ENCODE measurements at regions not wholly inside any gene's neighbourhood (a gene's known extent, or its start where the extent isn't known, plus 50 kb on each side); places are given as distances from the start of the nearest gene placed in this dataset.
A peak's percentile ranks its signal among the peaks of the same experiment; 100 is the strongest.
"Not testable (repeated sequence)": the region's sequence is repeated elsewhere in the genome, so short reads cannot be mapped to it uniquely, and the experiment has no call there.

DNA sequence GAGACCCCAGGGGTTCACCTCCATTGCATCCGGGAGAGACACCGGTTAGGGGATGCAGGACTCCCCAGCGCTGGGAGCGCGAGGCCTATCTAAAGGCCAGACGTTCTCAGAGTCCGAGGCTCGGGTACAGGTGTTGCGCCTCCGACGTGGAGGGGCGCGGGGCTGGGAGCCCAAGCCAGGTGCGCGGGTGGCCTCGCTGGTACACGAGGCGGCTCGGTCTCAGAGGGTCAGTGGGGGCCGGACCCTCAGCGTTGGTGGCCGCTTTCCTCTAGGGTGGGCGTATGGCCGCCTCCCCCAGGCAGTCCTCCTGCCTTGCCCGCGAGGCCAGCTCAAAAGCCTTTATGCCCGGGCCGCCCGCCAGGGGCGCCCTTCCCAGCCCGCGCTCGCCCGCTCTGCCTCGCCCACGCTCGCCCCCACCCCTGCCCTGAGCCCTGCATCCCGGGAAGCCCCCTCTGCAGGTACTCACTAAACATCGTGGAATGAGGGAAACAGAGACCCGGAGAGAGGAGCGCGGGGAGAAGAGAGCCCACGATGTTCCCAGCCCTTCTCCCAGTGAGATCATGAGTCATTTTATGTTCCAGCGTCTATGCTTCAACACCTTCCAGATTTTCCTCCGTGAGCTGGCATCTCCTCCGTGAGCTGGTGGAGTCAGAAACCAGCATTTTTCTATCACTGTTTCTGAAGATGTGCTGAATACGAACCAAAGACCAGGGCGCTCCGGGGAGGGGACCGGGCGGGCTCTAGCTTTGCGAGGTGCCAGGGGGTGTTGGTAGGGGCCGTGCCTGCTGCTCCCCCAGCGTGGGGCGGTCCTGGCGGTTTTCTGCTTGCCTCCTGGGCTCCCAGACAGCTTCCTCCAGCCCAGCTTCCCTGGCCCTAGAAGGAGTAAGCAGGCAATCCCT lies 73.8 kb downstream of the DIO3 start:
- no peak for DNase-seq

DNA sequence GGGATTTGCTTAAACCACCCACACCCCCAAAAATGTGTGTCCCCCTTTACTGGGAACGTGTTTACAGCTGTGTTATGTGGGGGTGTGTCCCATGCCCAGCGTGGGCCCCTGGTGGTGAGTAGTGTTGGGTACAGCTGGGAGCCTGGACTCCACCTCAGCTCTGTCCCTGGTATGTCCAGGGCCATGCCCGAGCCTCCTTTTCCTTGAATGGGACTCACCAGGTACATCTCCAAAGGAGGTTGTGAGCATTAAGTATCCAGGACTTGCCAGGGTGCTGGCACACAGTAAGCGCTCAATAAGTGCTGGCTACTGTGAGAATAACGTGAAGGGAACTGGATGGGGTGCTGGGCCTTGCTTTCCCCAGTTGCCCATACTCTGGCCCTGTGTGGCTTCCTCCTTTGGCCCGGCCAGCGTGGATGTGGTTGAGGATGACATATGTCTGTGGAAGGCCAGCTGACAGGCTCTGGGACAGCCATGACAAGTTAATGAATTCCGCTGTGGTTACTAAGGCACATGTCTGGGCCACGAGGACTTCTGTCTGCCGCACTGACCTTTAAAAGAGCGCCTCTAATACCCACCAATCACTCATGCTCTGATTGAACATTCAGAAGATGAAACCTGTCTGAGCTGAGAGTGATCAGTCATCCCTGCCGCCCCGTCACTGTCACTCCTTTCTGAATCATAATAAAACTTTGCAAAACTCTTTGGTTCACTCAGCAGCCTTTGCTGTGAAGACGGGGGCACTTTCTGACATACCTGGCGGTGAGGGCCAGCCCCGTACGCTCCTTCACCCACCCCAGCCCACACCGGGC lies 74.7 kb downstream of the DIO3 start:
- no peak for DNase-seq

DNA sequence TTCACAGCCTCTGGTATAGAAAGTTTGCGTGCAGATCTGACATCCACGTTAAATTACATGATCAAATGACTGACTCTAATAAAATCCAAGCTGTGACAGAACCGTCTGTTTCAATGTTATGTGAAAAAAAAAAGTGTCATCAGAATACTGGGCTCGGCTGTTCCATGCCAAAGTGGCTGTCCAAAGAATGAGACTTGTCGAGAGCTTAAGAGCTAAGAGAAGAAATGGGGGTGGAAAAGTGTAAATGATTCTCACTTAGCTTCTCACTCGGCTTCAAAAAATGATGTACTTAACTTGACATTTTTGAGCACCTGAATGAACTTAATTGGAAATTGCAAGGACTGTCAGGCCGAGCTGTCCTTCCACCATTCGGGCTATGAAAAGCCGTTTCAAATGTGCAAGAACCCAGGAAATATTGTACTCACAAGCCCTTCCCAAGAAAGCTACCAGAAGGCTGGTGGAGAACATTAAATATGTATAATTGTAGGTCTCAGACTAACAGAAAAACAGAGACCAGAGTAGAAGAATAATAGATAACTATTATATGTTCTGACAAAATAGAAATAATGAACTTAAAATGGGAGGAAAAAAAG lies 78.0 kb downstream of the DIO3 start:
- DNase-seq: no peak

DNA sequence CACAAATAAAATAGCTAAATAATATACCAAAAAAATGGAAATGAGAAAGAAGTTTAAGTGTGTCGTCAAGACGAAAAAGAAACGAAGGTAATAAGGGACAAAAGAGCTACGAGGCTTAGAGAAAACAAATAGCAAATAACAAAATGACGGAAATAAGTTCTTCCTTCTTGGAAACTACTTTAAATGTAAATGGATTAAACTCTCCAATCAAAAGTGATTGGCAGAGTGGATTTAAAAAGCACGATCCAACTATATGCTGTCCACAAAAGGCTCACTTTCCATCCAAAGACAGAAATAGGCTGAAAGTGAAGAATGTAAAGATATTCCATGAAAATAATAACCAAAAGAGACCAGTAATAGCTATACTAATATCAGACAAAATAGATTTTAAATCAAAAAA lies 82.4 kb downstream of the DIO3 start:
- DNase-seq: no peak

DNA sequence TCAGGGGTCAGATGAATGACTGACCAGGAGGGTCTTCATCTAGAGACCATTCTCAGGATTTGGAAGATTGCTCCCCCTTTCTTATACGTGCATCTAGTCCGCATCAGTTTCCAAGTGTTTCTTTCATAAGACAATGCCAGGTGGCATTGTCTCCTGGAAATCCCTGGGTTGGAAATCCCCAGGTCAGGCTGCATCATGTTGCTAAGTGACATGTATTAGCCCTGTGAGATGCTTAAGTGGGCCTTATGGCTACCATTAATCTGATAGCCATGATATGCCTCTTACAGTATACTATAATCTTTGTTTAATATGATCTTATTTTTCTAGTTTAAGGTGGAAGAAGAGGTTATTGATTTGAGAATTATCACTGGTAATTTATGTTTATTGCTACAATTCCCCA lies 92.8 kb downstream of the DIO3 start:
- no peak for DNase-seq

DNA sequence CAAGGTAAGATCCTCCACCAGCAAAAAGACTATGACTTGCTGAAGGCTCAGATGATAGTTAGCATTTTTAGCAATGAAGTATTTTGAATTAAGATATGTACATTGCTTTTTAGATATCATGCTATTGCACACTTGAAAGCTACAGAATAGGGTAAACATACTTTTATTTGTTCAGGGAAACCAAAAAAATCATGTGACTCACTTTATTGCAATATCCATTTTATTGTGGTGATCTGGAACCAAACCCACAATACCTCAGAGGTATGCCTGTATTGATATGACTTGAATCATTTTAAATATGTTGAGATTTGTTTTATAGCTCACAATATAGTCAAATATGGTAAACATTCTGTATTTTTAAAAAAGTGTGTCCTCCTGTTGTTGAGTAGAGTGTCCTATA lies 96.1 kb downstream of the DIO3 start:
- no peak for DNase-seq

DNA sequence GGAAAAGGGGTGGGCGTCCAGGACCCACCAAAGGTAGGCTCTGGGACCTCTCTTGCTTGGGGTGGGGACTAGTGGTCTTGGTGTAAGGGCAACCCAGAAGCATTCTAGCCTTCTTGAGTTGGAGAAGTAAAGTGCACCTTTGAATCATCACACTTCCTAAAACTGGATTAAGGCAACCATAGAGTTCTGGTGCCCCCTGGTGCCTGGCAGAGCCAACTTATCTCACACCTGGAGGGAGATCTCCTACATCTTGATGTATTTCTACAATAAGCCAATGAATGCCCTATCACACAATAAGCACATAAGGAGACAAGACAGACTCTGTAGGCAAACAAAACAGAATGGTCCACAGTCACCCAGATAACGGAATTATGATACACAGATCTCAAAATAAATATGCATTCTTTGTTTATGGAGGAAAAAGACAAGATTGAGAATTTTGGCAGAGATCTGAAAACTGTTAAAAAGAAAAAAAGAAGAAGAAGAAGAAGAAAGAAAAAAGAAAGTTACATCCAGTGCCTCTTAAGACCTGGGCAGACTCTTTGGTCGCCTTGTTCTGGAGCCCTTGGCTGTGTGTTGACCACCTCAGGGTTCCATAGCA lies 95.9 kb upstream of the PPP2R5C start:
- DNase-seq: peak; percentile 4 to 55

DNA sequence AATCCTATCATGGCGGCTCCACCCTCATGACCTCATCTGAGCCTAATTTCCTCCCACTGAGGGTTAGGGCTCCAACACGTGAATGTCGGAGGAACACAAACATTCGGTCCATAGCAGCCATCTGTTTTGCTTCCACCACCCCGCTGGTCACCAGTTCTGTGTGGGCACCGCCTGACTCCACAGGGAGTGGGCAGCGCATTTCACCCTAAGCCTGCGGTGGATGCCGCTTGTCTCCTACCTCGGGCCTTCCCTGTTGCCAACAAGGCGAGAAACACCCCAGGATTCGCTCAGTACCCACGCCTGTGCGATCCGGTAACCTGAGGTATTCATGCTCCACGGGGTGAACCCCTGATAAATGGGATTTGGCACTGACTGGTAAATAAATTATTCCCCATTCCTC lies 95.2 kb upstream of the PPP2R5C start:
- no peak for DNase-seq

DNA sequence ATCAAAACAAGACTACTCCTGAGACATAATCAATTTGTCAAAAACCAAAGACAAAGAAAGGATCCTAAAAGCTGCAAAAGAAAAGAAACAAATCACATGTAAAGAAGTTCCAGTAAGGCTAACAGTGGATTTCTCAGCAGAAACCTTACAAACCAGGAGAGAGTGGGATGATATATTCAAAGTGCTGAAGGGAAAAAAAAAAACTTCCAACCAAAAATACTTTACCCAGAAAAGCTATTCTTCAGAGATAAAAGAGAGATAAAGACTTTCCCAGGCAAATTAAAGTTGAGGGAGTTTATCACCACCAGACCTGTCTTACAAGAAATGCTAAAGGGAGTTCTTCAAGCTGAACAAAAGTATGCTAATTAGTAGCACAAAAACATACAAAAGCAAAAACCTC lies 91.9 kb upstream of the PPP2R5C start:
- no peak for DNase-seq

DNA sequence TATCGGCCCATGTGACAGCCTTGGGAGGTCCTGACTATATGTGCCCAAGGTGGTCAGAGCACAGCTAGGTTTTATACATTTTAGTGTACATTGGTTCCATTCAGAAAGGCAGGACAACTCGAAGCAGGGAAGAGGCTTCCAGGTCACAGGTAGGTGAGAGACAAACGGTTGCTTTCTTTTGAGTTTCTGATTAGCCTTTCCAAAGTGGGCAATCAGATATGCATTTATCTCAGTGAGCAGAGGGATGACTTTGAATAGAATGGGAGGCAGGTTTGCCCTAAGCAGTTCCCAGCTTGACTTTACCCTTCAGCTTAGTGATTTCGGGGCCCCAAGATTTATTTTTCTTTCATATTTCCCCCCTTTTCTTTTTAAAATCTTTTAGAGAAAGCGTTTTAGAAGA lies 87.6 kb upstream of the PPP2R5C start:
- no peak for DNase-seq

DNA sequence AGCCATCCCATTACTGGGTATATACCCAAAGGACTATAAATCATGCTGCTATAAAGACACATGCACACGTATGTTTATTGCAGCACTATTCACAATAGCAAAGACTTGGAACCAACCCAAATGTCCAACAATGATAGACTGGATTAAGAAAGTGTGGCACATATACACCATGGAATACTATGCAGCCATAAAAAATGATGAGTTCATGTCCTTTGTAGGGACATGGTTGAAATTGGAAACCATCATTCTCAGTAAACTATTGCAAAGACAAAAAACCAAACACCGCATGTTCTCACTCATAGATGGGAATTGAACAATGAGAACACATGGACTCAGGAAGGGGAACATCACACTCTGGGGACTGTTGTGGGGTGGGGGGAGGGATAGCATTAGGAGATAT lies 85.7 kb upstream of the PPP2R5C start:
- not testable (repeated sequence) for DNase-seq

DNA sequence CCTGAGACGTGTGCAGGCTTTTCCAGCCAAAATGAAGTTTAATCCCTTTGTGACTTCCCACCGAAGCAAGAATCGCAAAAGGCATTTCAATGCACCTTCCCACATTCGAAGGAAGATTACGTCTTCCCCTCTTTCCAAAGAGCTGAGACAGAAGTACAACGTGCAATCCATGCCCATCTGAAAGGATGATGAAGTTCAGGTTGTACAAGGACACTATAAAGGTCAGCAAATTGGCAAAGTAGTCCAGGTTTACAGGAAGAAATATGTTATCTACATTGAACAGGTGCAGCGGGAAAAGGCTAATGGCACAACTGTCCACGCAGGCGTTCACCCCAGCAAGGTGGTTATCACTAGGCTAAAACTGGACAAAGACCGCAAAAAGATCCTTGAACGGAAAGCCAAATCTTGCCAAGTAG lies 83.6 kb upstream of the PPP2R5C start:
- DNase-seq: not testable (repeated sequence)

DNA sequence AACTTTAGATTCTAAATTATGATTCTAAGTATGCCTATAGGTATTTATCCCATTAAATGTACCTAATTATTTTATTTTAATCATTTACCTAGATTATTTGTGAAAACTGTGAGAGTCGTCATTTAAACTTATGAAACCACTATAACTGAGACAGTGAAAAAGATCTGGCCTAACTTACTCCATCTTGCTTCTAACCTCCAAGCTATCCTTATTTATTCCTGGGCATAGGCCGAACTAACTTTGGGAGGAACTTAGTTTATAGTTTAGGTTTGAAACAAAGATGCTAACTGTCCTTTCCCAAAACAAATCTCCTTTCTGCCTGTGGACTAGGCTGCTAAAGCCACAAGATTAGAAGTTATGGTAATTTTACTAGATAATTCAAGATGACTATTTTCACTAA lies 79.7 kb upstream of the PPP2R5C start:
- no peak for DNase-seq

DNA sequence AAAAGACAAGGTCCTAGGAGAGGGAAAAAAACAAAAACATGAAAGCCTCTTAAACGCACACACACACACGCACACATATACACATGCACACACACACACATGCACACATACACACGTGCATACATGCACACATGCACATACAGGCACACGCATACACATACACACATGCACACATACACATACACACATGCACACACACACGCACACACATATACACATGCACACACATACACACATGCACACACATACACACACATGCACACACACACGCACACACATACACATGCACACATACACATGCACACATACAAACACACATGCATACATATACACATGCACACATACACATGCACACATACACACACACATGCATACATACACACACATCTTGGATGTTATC lies 78.1 kb upstream of the PPP2R5C start:
- no peak for DNase-seq

DNA sequence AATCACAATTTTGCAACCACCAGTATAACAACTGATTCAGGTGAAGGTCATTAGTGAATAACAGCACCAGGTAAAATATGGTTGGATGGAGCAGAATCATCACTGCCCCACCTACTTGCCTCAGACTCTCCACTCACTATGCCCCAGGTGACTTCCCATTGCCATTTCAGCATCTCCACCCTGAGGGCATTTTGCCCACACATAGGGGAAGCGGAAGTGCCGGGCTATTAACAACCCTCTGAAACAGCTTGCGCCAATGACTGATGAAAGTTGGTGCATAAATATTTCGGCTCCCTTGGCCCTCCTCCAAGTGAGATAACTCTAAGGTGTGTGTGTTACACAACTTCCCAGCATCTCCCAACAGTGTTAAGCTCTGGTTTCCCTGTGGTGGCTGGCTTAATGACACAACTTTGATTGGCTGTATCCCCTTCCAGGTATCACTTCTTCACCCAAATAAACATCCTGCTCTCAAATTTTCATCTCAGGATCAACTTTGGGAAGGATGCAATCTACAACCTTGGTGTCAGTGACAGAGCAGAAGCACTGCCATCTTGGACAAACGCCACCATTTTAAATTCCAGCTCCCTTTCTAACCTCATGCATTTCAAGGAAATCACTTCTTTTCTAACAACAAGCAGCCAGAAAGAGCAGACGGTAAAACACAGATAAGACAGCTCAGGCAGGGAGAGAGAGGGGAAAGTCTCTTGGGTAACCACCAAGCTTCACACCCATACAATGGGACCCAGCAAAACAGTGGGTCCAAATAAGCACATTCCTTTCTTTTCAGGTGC lies 73.6 kb upstream of the PPP2R5C start:
- no peak for DNase-seq

DNA sequence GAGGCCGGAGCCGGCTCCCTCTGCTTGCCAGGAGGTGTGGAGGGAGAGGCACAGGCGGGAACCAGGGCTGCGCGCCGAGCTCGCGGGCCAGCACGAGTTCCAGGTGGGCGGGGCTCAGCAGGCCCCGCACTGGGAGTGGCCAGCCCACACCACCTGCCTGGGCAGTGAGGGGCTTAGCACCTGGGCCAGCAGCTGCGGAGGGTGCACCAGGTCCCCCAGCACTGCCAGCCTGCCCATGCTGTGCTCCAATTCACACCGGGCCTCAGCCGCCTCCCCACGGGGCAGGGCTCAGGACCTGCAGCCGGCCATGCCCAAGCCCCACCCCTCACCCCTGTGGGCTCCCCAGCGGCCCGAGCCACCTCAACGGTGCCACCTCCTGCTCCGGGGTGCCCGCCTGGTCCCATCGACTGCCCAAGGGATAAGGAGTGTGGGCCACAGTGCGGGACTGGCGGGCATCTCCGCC lies 72.4 kb upstream of the PPP2R5C start:
- DNase-seq: no peak

DNA sequence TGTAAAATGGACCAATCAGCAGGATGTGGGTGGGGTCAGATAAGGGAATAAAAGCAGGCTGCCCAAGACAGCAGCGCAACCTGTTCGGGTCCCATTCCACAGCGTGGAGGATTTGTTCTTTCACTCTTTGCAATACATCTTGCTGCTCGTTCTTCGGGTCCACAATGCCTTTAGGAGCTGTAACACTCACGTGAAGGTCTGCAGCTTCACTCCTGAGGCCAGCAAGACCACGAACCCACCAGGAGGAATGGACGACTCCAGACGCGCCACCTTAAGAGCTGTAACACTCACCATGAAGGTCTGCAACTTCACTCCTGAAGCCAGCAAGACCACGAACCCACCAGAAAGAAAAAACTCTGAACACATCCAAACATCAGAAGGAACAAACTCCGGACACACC lies 71.5 kb upstream of the PPP2R5C start:
- not testable (repeated sequence) for DNase-seq

DNA sequence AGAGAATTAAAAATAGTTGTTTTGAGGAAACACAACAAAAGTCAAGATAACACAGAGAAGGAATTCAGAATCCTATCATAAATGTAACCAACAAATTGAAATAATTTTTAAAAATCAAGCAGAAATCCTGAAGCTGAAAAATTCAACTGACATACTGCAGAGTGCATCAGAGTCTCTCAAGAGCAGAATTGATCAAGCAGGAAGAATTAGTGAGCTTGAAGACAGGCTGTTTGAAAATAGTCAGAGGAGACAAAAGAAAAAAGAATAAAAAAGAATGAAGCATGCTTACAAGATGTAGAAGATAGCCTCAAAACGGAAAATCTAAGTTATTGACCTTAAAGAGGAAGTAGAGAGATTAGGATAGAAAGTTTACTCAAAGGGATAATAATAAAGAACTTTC lies 65.8 kb upstream of the PPP2R5C start:
- DNase-seq: no peak

DNA sequence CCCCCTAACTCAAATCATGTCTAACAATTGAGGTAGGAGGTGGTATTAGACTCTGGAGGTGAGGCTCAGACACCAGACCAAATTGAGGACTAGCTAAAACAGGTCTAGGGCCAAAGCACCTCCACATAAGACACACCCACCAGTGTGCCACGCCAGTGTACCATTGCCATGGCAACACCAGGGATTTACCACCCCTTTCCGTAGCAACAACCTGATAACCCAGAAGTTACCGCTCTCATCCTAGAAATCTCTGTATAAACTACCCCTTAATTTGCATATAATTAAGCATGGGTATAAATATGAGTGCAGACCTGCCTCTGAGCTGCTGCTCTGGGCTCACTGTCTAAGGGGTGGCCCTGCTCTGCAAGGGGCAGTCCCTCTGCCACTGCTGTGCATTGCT lies 57.4 kb upstream of the PPP2R5C start:
- DNase-seq: no peak

DNA sequence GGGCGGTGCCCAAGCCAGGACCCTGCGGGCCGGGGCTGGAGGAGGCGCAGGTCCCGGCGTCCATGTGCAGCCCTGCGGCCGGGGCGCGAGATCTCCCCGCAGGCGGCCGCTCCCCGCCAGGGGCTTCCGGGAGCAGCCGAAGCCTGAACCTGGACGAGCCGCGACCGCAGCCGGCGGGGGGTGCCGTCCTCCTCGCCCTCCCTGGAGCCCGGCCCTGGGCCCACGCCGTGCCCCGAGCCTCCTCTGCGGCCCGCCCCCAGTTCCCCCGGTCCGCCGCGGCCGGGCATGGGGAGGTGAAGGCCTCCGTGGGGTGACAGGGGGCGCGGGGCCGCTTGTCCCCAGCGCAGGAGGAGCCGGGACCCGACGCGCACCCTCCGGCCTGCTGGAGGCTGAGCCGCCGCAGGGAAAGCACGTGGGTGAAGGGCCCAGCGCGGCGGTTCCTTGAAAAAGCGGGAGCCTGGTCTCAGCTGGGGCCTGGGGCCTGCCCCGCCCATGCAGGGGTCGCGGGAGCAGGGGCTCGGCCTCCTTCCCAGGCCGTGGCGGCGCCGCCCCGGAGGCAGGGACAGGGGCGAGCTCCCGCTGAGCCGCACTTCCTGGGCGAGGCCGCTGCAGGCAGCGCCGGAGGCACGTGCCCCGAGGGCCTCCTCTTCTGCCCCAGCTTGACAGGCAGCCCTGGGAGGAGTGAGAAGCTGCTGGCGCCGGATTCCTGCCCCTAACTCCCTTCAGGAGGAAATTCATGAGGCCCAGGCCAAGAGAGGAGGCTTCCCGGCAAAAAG lies 55.6 kb upstream of the PPP2R5C start:
- DNase-seq: no peak

DNA sequence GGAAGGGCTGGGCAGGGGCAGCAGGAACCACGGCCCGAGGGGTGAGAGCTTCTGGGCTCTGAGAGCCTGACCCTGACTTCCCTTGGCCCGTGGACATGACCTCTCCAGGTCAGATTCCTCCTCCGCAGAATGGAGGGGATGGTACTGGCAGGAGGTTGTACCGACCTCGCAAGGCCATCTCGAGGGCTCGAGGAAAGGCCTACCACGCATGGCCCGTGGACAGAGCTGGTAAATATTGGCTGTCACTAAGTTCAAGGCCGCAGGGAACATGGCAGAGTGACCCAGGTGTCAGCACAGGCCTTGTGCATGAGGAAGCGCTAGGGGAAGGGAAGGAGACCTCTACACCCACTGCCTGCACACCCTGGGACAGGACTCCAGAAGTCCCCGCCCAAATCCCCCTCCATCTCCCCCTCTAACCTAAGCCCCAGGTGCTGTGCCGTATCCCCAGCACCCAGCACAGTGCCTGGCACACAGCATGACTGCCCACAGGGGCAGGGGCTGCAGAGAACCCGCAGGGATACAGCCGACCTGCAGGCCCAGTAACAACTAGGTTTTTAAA lies 54.9 kb upstream of the PPP2R5C start:
- no peak for DNase-seq
